Osteocyte (in vitro differentiated cells): ENCODE measurements at regions not wholly inside any gene's neighbourhood (a gene's known extent, or its start where the extent isn't known, plus 50 kb on each side); places are given as distances from the start of the nearest gene placed in this dataset.

Experiments used
- DNase-seq: peaks from one replicate; pipeline ENCODE4 v3.0.0; 2021; ENCODE audit warnings: mixed read lengths; ENCODE audit not compliant: unreplicated experiment; ENCODE audit errors: extremely low spot score
- H3K27ac Mint-ChIP-seq: one replicate; pipeline ENCODE4 v1.8.0; 2021; ENCODE audit warnings: mild to moderate bottlenecking, mixed read lengths; ENCODE audit not compliant: unreplicated experiment
- H3K27me3 Mint-ChIP-seq: one replicate; pipeline ENCODE4 v1.8.0; 2021; ENCODE audit warnings: mixed read lengths; ENCODE audit not compliant: unreplicated experiment
- H3K36me3 Mint-ChIP-seq: one replicate; pipeline ENCODE4 v1.8.0; 2021; ENCODE audit warnings: mixed read lengths; ENCODE audit not compliant: unreplicated experiment
- H3K4me1 Mint-ChIP-seq: one replicate; pipeline ENCODE4 v1.8.0; 2021; ENCODE audit warnings: mixed read lengths; ENCODE audit not compliant: unreplicated experiment
- H3K4me3 Mint-ChIP-seq: one replicate; pipeline ENCODE4 v1.8.0; 2021; ENCODE audit warnings: mild to moderate bottlenecking, moderate library complexity, mixed read lengths; ENCODE audit not compliant: unreplicated experiment
- H3K9me3 Mint-ChIP-seq: one replicate; pipeline ENCODE4 v1.8.0; 2021; ENCODE audit warnings: mixed read lengths; ENCODE audit not compliant: unreplicated experiment
- TF ChIP-seq, protein P1 (sequence below): fragments of 200-600 bp; sonication (generic); IDR thresholded peaks from 2 replicates; pipeline ENCODE4 v1.5.0; 2021; ENCODE audit warnings: antibody characterized with exemption, mild to moderate bottlenecking, moderate library complexity

DNA sequence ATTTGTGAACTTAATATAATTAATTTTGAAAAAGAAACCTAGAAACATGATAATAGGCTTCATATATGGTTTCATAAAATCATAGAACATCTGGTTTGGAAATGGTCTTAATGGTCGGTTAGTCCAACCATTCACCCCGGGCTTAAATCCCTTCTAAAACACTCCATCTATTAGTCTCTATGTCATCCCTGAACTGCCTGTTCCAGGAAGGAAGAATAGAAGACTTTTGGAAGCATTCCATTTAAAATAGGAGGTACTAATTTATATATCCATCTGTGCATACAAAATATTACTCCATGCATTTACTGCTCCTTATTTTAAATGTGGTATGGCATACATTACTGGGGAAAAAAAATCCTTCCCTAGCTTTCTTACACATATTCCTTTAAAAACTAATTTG, 262.2 kb upstream of the DDX53 start:
- H3K4me1 Mint-ChIP-seq, result peaks cover 10% of the 10 kb centered on the region
- TF ChIP-seq, protein P1, sequence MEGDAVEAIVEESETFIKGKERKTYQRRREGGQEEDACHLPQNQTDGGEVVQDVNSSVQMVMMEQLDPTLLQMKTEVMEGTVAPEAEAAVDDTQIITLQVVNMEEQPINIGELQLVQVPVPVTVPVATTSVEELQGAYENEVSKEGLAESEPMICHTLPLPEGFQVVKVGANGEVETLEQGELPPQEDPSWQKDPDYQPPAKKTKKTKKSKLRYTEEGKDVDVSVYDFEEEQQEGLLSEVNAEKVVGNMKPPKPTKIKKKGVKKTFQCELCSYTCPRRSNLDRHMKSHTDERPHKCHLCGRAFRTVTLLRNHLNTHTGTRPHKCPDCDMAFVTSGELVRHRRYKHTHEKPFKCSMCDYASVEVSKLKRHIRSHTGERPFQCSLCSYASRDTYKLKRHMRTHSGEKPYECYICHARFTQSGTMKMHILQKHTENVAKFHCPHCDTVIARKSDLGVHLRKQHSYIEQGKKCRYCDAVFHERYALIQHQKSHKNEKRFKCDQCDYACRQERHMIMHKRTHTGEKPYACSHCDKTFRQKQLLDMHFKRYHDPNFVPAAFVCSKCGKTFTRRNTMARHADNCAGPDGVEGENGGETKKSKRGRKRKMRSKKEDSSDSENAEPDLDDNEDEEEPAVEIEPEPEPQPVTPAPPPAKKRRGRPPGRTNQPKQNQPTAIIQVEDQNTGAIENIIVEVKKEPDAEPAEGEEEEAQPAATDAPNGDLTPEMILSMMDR, result no peak
- H3K4me3 Mint-ChIP-seq, result no peak overlapping the region
- no peak overlapping the region for H3K27ac Mint-ChIP-seq
- no peak for DNase-seq
- H3K36me3 Mint-ChIP-seq, result no peaks in the 10 kb centered on the region
- H3K27me3 Mint-ChIP-seq, result no peaks in the 10 kb centered on the region
- H3K9me3 Mint-ChIP-seq, result no peaks in the 10 kb centered on the region

DNA sequence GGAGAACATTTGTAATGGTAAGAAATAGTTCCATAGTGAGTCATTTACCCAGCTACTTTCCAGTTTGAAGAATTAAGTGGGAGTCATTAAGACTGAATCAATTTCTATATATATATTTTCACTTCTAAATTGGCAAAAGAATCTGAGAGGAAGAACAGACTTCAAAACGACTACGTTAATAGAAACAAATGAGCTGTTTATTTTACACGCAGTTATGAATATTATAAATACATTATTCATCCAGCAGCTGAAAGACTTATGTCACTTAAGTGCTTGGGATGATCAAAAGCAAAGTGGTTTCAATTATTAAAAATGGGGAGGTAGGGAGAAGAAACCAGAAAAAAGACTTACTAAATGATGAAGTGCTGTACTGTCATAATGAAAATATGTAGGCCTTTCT, 260.5 kb upstream of the DDX53 start:
- no peak for DNase-seq
- Mint-ChIP-seq H3K9me3 (no peaks in the 10 kb centered on the region), H3K4me1 (peaks cover 10% of the 10 kb centered on the region), H3K4me3 (no peak overlapping the region), H3K27ac (no peak overlapping the region), H3K36me3 (no peaks in the 10 kb centered on the region), H3K27me3 (no peaks in the 10 kb centered on the region)
- TF ChIP-seq, protein P1, result no peak

DNA sequence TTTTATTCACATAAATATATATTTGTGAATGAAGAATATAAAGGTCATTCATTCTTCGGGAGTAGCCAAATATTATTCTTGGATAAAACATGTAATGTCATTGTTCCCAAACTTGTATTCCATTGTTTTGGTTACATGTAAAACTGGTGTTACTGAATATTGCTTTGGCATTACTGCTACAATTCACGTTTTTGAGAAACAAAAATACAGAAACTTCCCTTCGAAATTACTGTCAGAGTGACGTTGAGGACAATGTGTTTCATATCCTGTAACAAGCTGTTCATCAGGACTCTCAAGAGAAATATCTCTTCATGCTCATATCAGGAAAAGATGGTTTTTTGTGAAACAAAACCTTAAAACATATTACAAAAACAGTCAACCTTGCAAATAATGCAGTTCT, 258.9 kb upstream of the DDX53 start:
- TF ChIP-seq, protein P1, result no peak
- Mint-ChIP-seq H3K4me1 (peaks cover 10% of the 10 kb centered on the region), H3K4me3 (no peak overlapping the region), H3K36me3 (no peaks in the 10 kb centered on the region), H3K27ac (no peak overlapping the region), H3K27me3 (no peaks in the 10 kb centered on the region), H3K9me3 (no peaks in the 10 kb centered on the region)
- DNase-seq, result no peak

DNA sequence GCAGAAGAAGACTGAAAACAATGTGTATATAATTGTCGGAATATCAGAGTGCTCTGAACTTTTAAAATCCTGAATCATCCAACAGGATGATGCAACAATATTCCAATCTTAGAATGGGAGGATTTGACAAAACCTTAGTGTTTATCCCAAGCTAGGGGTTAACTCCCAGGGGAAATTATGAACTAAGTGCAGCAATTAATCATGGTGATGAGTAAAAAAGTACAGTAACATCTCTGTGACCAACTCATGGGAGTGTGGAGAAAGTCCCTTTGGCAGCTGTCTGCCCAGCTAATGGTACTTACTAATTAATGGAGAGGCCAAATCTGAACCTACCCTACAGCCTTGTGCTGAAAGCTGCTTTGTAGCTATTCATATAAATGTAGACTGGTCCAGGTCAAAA, 257.6 kb upstream of the DDX53 start:
- Mint-ChIP-seq H3K9me3 (no peaks in the 10 kb centered on the region), H3K36me3 (no peaks in the 10 kb centered on the region), H3K27me3 (no peaks in the 10 kb centered on the region), H3K27ac (no peak overlapping the region), H3K4me3 (no peak overlapping the region), H3K4me1 (peaks cover 10% of the 10 kb centered on the region)
- DNase-seq, result no peak
- TF ChIP-seq, protein P1, result no peak

DNA sequence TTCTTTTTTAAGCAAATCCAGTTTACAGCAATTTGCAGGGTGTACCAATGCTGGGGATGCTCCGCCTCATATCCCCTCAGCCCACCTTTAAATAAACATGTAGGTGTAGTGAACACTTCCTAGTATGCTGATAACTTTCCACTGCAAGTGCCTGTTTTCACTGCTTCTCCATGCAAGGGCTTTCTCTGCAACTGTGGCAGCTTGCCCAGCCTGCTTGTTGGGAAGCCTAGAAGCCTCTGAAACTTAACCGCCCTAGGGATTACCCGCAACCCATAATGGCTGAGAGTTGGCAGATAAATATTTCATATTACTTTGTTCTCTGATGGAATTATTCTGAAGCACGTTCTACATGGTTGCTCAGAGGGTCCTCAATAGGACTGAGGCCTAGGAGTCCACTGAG, 253.7 kb upstream of the DDX53 start:
- H3K4me1 Mint-ChIP-seq, result peaks cover 6% of the 10 kb centered on the region
- TF ChIP-seq, protein P1, result no peak
- no peaks in the 10 kb centered on the region for H3K27me3 Mint-ChIP-seq
- DNase-seq, result no peak
- H3K4me3 Mint-ChIP-seq, result no peak overlapping the region
- H3K36me3 Mint-ChIP-seq, result no peaks in the 10 kb centered on the region
- H3K27ac Mint-ChIP-seq, result no peak overlapping the region
- no peaks in the 10 kb centered on the region for H3K9me3 Mint-ChIP-seq
